NCI-H2196 (cell line): ENCODE measurements at regions not wholly inside any gene's neighbourhood (a gene's known extent, or its start where the extent isn't known, plus 50 kb on each side); places are given as distances from the start of the nearest gene placed in this dataset.

ENCODE experiments used
- DNase-seq: peaks from one replicate; lab custom pipeline; 2025; ENCODE audit not compliant: unreplicated experiment; lab: John Stamatoyannopoulos, UW

DNA sequence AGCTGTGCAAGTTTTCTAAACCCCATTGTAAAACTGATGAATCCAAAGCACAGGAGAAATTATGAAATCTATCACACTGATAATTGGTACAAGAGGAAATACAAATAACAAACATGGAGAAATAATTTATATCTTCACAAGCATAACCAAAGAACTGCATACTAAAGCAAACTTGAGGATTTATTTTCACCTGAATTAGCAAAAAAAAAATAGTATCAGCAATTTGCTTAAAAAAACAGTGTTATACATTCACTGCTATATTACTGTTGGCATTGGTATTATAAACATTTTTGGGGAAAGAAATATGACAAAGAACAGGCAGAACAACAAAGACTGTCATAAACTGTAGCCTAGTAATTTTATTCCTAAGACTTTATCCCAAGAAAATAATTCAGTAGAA lies 230.8 kb upstream of the NRP1 start:
- DNase-seq = no peak

DNA sequence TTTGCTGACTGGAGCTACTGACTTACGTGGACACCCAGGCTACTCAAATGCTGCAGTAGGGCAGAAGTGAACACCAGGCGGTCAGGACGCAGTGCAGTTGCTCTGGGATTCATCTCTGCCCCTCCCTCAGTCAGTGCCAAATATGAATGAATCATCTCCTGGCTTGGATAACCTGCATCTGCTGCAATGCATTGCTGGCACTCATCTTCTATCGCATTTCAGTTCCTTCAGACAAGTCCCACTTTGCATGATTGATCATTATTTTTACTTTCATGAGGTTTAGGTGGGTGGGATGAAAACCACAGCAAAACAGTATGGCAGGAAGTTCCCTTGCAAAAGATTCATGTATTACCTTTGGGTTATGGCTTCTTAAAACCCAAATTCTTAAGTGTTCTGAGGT lies 224.6 kb upstream of the NRP1 start:
- no peak for DNase-seq

DNA sequence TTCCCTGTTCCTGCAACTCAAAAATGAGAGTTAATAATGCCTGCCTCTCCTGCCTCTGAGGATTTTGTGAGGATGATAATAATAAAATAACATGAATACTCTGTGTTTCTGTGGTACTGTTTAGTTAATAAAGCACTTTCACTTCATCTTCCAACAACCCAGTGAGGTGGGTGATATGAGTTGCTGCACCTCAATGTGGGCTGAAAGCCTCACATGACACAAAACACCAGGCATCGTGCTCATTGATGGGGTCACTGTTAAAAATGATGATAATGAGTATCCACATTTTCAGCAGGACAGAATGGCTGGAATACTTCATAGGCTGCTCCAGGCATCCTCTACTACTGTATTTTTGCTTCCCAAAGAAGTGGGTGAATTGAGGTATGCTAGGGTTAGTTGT lies 222.8 kb upstream of the NRP1 start:
- no peak for DNase-seq

DNA sequence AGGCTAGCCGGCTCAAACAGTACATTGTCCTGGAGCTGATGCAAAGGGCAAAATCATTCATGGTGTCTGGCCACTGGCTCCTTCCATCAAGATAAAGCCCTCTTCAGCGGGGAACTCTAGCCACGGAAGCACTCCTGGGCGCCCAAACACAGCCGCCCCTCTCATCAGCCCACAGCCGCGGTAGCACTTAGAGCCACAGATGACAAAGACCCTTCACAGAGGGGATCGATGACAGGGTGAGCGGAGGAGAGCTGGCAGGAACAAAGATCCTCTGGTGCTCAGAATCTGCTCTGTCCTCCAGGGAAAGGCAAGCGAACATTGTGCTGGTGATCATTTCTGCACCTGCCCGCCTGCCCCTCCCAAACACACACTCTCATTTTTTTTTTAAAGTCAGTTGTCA lies 222.2 kb upstream of the NRP1 start:
- no peak for DNase-seq

DNA sequence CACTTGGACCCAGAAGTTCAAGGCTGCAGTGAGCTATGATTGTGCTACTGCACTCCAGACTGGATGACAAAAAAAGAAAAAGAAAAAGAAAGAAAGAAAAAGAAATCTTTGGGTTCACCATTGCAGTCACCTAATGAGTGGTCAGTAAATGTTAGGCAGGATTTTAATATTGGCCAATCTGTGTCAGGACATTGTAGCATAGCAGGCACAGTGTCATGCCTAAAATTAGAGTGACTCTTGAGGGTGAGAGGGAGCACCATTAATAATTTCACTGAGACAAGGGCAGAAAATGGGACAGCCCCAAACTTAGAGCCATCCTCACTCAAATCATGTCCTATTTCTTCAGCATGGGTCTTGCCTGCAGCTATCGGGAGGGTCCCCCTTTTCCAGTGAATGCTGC lies 221.6 kb upstream of the NRP1 start:
- DNase-seq = no peak

DNA sequence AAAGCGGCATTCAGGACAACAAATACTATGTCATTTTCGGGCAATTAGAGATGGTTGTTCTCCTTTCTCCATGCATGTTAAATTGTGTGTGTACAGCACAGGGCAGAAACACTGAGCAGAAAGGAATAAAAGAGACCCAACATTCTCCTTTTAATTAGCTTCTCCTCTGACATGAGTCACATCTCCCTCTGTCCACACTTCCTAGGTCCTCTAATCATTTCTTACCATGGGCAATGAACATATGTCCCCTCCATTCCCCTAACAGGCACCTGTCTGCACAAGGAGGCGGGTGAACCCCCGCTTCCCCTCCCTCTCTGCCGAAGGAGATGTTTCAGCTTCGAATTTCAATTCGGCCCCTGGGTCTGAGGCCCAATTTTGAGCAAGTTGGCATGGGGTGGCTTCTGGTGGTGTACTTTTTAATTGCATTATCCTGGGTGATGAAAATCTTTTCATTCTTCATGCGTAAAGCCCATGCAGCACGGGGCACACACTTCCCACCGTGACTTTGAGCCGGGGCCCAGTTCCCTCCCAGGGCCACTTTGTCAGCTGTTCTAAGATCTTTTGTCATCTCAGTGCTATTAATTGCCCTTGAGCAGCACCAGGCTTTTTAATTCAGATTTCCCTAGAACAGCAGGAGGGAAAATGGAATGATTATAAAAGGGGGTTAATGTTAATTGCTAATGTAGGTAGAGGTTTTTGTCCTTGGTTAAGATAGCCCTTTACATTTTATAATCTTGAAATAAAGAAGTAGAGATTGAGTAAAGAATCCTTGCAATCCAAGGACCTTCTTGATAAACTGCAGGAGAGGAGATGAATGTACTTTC lies 219.5 kb upstream of the NRP1 start:
- no peak for DNase-seq

DNA sequence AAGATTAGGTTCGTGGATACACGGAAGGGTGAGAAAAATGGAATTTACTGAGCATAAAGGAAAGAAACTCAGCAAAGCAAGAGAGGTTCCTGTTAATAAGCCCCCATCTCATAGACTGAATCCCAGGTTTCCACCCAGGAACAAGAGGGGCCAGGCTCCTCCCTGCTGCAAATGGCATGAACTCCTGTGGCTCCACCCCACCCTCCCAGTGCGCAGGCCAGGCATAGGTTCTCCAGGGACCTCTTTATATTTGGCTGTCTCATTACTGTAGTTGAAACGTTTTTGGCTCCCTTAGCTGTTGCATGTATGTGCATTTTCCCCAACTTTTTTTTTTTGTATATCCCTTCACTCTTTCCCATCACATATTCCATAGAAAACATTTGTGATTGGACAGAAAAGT lies 217.8 kb upstream of the NRP1 start:
- DNase-seq = no peak

DNA sequence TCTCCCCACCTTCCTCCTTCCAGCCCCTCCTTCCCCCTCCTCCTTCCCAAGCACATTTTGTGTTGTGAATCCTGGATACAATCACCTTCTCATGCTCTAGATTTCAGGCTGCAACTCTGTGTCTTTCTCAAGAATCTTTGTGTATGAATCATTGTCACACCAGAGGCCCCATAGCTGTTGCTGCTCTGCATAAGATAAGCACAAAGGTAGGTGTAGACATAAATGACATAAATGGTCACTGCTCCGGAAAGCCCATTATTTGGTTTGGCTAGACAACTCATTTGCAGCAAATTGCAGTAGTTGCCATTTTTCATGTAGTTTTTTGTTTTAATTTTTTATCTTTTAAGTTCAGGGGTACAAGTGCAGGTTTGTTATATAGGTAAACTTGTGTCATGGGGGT lies 216.3 kb upstream of the NRP1 start:
- no peak for DNase-seq

DNA sequence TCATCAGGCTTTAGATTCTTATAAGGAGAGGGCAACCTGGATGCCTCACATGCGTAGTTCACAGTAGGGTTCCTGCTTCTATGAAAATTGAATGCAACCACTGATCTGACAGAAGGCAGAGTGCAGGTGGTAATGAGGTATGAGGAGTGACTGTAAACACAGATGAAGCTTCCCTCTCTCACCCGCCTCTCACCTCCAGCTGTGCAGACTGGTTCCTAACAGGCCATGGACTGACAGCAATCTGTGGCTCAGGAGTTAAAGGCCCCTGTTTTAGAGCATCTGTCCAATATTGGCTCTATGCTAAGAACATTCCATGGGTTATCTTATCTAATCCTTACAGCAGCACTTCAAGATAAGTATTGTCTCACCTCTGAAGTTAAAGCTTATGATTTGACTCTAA lies 213.5 kb upstream of the NRP1 start:
- DNase-seq = no peak

DNA sequence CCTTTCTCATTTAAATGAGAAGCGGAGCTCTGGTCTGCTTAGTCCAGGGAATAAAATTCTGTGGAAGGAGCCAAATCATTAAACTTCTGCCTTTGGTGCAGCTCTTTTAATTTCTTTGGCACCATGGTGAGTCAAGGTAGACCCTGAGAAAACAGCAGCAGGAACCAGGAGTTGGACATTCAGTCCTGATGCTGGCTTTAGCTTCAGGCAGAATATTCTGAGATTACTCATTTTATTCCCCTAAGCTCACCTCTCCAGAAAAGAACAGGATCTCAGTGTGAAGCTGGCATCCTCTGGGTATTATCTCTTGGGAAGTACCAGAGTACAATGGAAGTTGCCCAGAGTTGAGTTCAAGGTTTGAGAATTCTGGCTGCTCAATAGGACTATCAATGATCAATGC lies 211.6 kb upstream of the NRP1 start:
- no peak for DNase-seq

DNA sequence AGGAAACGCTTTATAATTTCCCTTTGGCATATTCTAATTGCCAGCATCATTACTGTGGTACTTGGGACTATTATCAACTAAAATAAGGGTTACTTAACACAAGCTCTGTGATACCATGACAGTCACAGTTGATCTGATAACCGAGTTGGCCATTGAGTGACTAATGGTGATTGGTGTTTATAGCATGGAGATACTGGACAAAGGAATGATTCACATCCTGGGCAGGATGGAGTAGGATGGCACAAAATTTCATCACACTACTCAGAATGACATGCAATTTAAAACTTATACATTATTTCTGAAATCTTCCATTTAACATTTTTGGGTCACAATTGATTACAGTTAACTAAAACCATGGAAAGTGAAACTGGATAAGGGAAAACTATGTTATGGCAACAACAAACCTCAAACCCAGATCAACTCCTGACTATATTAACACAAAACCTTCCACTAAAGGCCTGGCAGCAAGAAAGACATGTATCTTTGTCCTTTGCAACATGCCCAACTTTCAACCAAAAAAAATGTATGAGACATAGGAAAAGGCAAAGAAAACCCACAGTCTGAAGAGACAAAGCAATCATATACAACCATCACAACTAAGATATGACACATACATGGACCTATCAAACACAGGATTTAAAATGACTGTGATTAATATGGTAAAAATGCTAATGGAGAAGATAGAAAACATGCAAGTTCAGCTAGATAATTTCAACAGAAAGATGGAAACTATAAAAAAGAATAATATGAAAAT lies 208.5 kb upstream of the NRP1 start:
- no peak for DNase-seq

DNA sequence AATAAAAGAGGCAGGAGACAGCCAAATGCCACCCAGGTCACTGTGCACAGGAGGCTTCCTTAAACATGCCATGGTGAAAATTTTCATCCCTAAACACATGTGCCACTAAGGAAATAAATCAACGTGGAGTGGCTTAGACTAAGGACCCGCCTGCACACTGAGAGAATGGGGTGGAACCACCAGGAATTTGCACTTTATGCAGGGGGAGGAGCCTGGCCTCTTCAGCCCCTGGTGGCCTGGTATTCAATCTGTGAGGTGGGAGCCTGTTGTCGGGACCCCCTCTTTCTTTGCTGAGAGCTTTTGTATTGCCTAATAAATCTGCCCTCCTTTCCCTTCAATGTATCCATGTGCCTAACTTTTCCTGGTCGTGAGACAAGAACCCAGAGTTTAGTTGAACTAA lies 204.6 kb upstream of the NRP1 start:
- no peak for DNase-seq

DNA sequence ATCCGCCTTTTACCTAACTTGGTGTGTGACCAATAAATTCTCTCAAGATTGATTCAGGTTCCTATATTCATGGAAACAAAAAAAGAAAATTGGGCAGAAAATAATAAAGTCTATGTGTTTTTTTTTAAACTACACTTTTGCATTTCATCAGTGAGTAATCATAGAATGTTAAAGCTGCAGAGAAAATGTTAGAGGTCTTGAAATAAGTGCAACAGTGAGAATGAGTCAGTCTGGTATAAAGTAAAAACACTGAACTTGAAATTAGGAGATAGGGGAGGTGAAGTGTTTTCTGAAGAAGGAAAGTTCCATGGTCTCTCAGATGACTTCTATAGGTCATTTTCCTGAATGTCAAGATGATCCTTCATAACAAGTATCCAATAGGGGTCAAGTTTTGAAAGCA lies 202.6 kb upstream of the NRP1 start:
- no peak for DNase-seq

DNA sequence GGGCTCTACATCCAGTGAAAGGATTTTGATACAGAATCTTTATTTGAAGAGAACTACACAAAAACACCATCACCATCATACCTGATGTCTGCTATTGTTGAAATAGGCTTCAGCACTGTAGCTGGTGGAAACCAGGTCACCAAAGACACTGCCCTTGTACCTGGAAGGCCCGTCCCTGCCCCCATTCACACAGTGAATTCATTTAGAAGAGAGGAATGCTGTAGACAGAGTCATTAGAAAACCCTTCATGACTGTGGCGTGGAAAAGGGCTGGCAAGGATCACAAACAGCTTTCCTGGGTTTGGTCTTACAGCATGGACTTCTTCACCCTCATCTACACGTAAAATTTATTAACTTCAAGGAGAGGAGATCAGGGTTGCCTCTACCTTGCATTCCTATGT lies 202.0 kb upstream of the NRP1 start:
- DNase-seq = no peak

DNA sequence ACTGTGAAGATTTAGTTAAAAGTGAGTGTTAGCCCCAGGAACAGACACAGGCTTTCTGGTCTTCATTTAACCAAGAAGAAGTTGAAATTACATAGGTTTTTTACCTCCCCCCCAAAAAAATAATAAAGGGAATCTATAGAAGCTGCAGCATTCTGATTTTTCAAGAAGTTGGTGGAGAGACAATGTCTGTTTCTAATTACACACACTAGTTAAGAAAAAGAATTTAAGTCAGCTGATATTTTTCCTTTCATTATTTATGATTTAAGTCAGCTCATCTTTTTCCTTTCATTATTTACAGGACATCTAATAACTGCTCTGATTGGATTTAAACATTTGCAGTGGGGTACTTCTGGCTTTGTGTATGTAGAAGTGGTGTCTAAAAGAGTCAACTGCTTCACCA lies 201.4 kb upstream of the NRP1 start:
- DNase-seq = no peak

DNA sequence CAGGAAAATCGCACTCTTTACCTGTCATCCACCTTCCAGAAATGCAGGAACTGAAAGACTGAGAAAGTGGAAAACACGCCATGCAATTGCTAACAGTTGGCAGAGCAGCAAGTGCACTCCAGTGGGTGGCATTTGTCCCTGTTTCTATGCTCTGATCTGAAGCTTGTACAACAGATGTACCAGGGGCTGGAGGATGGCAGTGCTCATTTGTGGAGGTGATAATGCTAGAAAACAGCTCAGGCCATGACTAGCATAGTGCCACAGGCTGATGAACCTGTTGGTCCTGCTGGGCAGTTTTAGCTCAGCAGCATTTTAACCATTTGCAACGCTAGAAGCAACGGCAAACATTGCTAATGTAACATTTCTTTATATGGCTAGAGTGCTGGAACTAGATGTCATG lies 199.9 kb upstream of the NRP1 start:
- DNase-seq = no peak

DNA sequence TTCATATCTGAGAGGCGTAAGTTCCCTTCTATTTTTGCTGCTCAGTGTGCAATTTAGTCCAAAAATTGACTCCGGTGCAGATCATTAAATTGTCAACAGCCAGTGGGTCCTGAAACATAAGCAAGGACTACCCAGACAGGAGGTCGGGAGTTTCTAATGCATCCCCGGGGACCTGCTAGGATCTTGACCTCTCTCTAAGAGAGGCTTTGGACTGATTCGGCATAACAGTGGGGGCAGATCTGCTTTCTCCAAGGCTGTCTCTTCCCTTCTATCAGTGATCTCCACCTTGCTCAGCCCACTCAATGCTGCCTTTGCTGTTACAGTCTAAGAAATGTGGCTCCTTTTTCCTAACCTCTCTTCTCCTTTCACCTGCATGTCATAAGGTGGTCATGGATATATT lies 199.1 kb upstream of the NRP1 start:
- no peak for DNase-seq

DNA sequence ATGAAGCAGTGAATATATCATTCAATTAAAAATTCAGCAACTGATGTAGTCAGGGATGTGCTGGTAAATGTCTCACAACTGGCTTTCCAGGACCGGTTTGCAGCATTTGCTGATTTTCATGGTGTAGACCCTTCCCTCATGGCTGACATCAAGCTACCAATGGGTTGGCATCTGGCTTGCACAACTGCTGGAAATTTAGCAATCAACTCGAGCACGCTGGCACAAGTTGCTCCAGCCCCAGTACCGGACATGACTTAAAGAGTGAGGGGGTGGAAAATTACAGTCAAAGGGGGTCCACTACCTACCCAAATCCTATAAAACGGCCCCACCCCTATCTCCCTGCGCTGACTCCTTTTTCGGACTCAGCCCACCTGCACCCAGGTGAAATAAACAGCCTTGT lies 198.4 kb upstream of the NRP1 start:
- DNase-seq = no peak

DNA sequence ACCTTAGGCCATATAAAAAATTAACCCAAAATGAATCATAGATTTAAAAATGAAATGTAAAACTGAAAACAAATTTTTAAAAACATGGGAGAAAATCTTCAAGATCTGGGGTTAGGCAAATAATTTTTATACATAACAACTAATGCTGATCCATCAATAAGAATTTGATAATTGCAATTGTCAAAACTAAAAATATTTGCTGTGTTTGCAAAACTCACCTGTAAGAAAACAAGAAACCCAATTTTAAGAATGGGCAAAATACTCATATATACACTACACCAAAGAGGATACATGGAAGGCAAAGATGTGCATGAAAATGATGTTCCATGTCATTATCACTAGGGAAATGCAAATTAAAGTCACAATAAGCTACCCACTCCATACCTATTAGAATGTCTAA lies 194.8 kb upstream of the NRP1 start:
- DNase-seq = no peak

DNA sequence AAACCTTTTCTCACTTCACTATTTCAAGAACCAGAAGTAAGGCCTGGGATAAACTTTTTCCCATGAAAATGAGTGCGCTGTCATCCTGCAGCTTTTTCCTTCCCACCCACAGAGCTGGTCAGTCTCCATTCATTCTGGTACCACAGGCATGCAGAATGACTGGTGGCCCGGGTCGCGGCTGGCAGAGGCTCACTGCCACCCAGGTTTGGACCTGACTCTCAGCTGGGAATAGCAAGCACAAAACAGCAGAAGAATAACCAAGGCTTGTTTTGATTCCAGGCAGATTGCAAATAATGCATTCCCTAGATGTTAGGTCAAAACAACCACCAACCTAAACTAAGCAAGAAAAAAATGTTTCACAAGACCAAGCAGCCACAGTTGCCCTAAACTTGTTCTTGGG lies 190.5 kb upstream of the NRP1 start:
- DNase-seq = no peak

DNA sequence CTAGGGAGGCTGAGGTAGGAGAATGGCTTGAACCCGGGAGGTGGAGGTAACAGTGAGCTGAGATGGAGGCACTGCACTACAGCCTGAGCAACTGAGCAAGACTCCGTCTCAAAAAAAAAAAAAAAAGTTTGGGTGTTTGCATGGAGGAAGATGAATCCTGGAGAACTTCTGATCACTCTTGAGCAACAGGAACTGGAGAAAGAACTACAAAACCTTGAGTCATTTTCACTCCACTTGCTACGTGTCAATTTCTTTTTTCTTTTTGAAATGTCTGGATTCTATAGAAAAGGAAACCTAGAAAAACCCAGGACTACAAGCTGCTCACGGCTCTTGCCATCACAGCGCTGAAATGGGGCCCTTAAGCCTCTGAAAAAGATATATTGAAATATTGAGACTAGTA lies 189.6 kb upstream of the NRP1 start:
- DNase-seq = no peak

DNA sequence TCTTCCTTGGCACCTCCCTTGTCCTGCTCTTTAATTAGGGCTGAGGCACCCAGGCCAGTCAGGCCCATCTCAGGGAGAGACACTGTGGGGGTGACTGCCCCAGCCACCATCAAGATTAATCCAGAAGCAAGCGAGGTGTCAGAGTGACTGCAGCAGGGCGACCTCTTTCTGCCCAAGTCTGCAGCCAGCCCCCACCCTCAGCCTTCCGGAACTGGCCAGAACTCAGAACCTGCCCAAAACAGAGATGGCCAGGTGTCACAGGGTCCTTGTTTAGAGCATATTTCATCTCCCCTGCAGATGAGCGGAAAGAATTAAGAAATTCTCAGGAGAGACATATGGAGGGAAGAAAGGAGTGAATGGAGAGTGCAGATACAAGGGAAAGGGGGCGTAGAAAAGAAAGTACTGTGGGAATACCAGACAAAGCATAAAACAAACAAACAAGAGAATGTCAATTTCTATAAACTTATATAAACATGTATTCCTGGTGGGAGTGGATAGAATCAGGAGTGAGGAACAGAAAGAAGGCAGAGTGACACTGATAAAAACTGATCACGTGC lies 188.8 kb upstream of the NRP1 start:
- DNase-seq = no peak
